ENCODE measurements at regions not wholly inside any gene's neighbourhood (a gene's known extent, or its start where the extent isn't known, plus 50 kb on each side); places are given as distances from the start of the nearest gene placed in this dataset.
"Not testable (repeated sequence)": the region's sequence is repeated elsewhere in the genome, so short reads cannot be mapped to it uniquely, and the experiment has no call there.

DNA sequence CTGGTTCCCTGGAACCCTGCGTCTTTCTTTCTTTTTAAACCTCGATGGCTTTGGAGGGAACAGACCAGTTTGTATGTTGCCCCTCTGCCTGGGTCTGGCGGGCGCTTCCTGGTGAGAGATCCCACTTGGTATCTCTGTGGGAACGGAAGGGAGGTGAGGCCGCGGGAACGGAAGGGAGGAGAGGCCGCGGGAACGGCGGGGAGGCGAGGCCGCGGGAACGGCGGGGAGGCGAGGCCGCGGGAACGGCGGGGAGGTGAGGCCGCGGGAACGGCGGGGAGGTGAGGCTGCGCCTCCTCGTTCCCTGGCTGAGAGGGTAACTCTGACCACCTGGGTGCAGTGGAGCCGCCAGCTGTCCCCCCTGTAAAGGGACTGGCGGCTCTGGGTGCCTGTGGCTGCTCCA lies 169.5 kb downstream of the NPIPB11 start:
- POLR2A ChIA-PET; DNase-seq (ENCODE audit: low read depth, low spot score); CTCF ChIA-PET; H3K79me2 ChIP-seq (ENCODE audit: control insufficient read depth, insufficient read depth, low read length); H3K9ac ChIP-seq (ENCODE audit: control insufficient read depth, insufficient read depth, low read length); H4K20me1 ChIP-seq (ENCODE audit: control insufficient read depth, insufficient read depth); H3K36me3 ChIP-seq (ENCODE audit: control insufficient read depth in 2 of 2, insufficient read depth in 2 of 2, low read length in 1 of 2); H3K4me2 ChIP-seq (ENCODE audit: control insufficient read depth, insufficient read depth); in situ Hi-C loops (cut with MboI); SMC1A ChIA-PET (ENCODE audit: uncharacterized antibody, unreplicated experiment); RAD21 ChIA-PET (ENCODE audit: unreplicated experiment); H3K4me3 ChIP-seq; H3K27ac ChIP-seq (ENCODE audit: control insufficient read depth, insufficient read depth); BruUV-seq (replicated peaks); H3K9me3 ChIP-seq (replicated peaks; ENCODE audit: control insufficient read depth, insufficient read depth, low read length); H3K27me3 ChIP-seq (replicated peaks in 1 of 2; ENCODE audit: control insufficient read depth in 2 of 2, insufficient read depth in 2 of 2, low read length in 1 of 2); ATAC-seq; intact Hi-C loops (cut with micrococcal nuclease; ENCODE audit: unreplicated experiment); H2AFZ ChIP-seq (ENCODE audit: control insufficient read depth, low read depth, low read length); FAIRE-seq; H3K4me1 ChIP-seq (ENCODE audit: control insufficient read depth, insufficient read depth, low read length): not testable (repeated sequence)
- 57% methylated on average over 8 of the region's 30 CpGs for WGBS (ENCODE audit: insufficient coverage, insufficient replicate concordance, low lambda C conversion rate, missing lambda C conversion rate)

DNA sequence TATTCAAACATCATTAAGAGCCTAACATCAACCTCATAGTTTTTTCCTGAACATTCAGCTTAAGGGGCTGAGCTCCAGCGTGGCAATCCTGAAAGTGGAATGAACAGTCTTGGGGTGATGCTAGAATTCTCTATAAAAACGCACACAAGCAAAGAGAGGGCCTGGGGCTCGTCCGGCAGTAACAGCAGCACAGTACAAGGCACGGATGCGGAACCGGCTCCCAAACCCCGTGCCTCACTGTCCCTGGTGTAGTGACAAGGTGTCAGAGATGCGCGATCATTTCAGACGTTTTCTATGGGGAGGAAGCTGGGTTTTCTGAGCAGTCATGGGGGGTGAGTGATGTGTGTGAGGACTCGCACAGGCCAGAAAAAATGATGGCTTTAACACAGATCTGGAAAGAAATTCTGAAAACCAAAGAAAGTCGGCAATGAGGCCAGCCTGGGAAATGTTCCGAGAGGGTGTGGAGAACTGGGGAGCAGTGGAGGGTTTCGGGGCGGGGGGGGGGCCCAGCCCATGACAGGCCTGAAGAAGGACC lies 170.6 kb downstream of the NPIPB11 start:
- DNase-seq (ENCODE audit: low read depth, low spot score); H2AFZ ChIP-seq (ENCODE audit: control insufficient read depth, low read depth, low read length); H3K4me1 ChIP-seq (ENCODE audit: control insufficient read depth, insufficient read depth, low read length); H3K4me3 ChIP-seq; intact Hi-C loops (cut with micrococcal nuclease; ENCODE audit: unreplicated experiment); H3K9me3 ChIP-seq (replicated peaks; ENCODE audit: control insufficient read depth, insufficient read depth, low read length); RAD21 ChIA-PET (ENCODE audit: unreplicated experiment); BruUV-seq (replicated peaks); POLR2A ChIA-PET; H3K36me3 ChIP-seq (ENCODE audit: control insufficient read depth in 2 of 2, insufficient read depth in 2 of 2, low read length in 1 of 2); in situ Hi-C loops (cut with MboI); H3K9ac ChIP-seq (ENCODE audit: control insufficient read depth, insufficient read depth, low read length); SMC1A ChIA-PET (ENCODE audit: uncharacterized antibody, unreplicated experiment); H4K20me1 ChIP-seq (ENCODE audit: control insufficient read depth, insufficient read depth); FAIRE-seq; H3K27ac ChIP-seq (ENCODE audit: control insufficient read depth, insufficient read depth); ATAC-seq; H3K4me2 ChIP-seq (ENCODE audit: control insufficient read depth, insufficient read depth); H3K79me2 ChIP-seq (ENCODE audit: control insufficient read depth, insufficient read depth, low read length); CTCF ChIA-PET; H3K27me3 ChIP-seq (replicated peaks in 1 of 2; ENCODE audit: control insufficient read depth in 2 of 2, insufficient read depth in 2 of 2, low read length in 1 of 2): not testable (repeated sequence)
- WGBS (ENCODE audit: insufficient coverage, insufficient replicate concordance, low lambda C conversion rate, missing lambda C conversion rate): 69% methylated on average over 14 of the region's 16 CpGs

DNA sequence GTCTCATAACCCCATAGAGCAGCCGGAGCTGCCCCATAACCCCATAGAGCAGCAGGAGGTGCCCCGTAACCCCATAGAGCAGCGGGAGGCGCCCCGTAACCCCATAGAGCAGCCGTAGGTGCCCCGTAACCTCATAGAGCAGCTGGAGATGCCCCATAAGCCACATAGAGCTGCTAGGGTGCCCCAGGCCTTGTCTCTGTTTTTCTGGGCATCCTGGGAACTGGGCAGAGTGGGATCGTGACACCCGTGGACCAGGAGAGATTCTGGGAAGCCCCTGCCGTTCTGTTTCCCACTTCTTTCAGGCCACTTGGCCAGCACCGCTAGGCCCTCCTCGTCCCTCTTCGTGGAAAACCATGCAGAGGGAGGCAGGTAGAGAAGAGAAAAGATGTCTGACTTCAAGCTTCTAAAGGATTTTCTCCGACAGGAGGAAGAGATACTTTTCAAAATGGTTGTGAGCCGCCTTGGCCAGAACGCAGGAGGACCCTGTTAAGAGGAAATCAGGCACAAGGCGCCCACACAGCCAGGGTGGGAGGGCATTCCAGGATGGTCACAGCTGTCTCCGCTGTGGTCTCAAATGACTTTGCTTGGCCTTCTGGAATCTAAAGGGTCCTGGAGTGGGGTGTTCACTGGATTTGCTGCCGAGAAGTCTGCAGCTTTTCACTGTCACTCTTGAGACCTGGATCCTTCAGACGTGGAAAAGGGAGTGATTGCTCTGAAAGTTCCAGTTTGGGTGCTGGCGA lies 171.8 kb downstream of the NPIPB11 start:
- BruUV-seq (replicated peaks); SMC1A ChIA-PET (ENCODE audit: uncharacterized antibody, unreplicated experiment); H3K27me3 ChIP-seq (replicated peaks in 1 of 2; ENCODE audit: control insufficient read depth in 2 of 2, insufficient read depth in 2 of 2, low read length in 1 of 2); H3K9ac ChIP-seq (ENCODE audit: control insufficient read depth, insufficient read depth, low read length); in situ Hi-C loops (cut with MboI); H3K36me3 ChIP-seq (ENCODE audit: control insufficient read depth in 2 of 2, insufficient read depth in 2 of 2, low read length in 1 of 2); POLR2A ChIA-PET; H3K4me3 ChIP-seq; FAIRE-seq; CTCF ChIA-PET; H3K4me2 ChIP-seq (ENCODE audit: control insufficient read depth, insufficient read depth); H3K79me2 ChIP-seq (ENCODE audit: control insufficient read depth, insufficient read depth, low read length); RAD21 ChIA-PET (ENCODE audit: unreplicated experiment); DNase-seq (ENCODE audit: low read depth, low spot score); H3K4me1 ChIP-seq (ENCODE audit: control insufficient read depth, insufficient read depth, low read length); H2AFZ ChIP-seq (ENCODE audit: control insufficient read depth, low read depth, low read length); H3K9me3 ChIP-seq (replicated peaks; ENCODE audit: control insufficient read depth, insufficient read depth, low read length); intact Hi-C loops (cut with micrococcal nuclease; ENCODE audit: unreplicated experiment); H4K20me1 ChIP-seq (ENCODE audit: control insufficient read depth, insufficient read depth); ATAC-seq; H3K27ac ChIP-seq (ENCODE audit: control insufficient read depth, insufficient read depth): not testable (repeated sequence)
- WGBS (ENCODE audit: insufficient coverage, insufficient replicate concordance, low lambda C conversion rate, missing lambda C conversion rate): 72% methylated on average over 21 of the region's 21 CpGs

DNA sequence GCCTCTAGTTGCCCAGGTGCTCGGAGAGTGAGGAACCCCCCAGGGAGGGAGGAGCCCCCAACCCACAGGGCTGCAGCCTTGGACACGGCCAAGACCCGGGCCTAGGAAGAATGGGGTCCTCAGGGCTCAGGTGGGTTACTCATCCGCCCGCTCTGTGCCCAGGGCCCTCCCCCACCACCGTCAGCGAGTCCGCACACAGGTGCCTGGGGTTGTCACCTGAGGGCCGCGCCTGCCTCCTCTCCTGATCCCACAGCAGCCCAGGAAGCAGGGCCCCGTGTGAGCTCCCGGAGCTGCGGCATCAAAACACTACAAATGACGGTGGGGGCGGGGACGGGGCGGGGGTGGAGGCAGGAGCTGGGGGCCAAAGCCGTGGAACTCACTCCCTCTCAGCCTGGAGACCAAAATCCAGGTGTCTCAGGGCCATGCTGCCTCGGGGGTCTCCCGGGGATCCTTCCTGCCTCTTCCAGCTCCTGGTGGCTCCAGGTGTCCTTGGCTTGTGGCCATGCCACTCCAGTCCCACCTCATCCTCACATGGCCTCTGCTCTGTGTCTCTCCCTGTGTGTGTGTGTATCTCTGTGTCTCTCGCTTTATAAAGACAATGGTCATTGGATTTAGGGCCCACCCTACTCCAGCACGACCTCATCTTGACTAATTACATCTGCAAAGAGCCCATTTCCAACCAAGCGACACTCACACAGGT lies 172.7 kb downstream of the NPIPB11 start:
- H4K20me1 ChIP-seq (ENCODE audit: control insufficient read depth, insufficient read depth); BruUV-seq (replicated peaks); intact Hi-C loops (cut with micrococcal nuclease; ENCODE audit: unreplicated experiment); H3K27ac ChIP-seq (ENCODE audit: control insufficient read depth, insufficient read depth); in situ Hi-C loops (cut with MboI); H3K4me3 ChIP-seq; RAD21 ChIA-PET (ENCODE audit: unreplicated experiment); H3K4me1 ChIP-seq (ENCODE audit: control insufficient read depth, insufficient read depth, low read length); H2AFZ ChIP-seq (ENCODE audit: control insufficient read depth, low read depth, low read length); ATAC-seq; FAIRE-seq; H3K36me3 ChIP-seq (ENCODE audit: control insufficient read depth in 2 of 2, insufficient read depth in 2 of 2, low read length in 1 of 2); SMC1A ChIA-PET (ENCODE audit: uncharacterized antibody, unreplicated experiment); H3K27me3 ChIP-seq (replicated peaks in 1 of 2; ENCODE audit: control insufficient read depth in 2 of 2, insufficient read depth in 2 of 2, low read length in 1 of 2); POLR2A ChIA-PET; CTCF ChIA-PET; H3K9ac ChIP-seq (ENCODE audit: control insufficient read depth, insufficient read depth, low read length); DNase-seq (ENCODE audit: low read depth, low spot score); H3K79me2 ChIP-seq (ENCODE audit: control insufficient read depth, insufficient read depth, low read length); H3K9me3 ChIP-seq (replicated peaks; ENCODE audit: control insufficient read depth, insufficient read depth, low read length); H3K4me2 ChIP-seq (ENCODE audit: control insufficient read depth, insufficient read depth): not testable (repeated sequence)
- 72% methylated on average over 15 of the region's 23 CpGs for WGBS (ENCODE audit: insufficient coverage, insufficient replicate concordance, low lambda C conversion rate, missing lambda C conversion rate)

Measured in GM12878 (cell line).